ENCODE measurements at regions not wholly inside any gene's neighbourhood (a gene's known extent, or its start where the extent isn't known, plus 50 kb on each side); places are given as distances from the start of the nearest gene placed in this dataset.
"Not testable (repeated sequence)": the region's sequence is repeated elsewhere in the genome, so short reads cannot be mapped to it uniquely, and the experiment has no call there.

DNA sequence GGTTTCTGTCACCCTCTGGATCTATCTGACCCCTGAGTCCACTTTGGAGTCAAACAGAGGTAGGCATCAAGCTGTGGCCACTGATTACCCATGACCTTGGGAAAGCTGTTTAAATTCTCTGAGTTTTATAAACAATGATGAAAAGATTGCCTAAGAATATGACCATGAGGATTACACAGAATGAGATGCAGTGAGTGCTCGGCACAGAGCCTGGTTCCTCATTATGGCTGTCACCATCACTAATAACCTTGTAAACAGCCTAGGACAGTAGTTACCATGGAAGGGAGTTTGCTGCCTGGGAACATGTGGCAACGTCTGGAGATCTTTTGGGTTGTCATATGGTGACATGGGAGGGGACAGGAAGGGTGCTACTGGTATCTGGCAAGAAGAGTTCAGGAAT, 248.3 kb upstream of the KAZN start:
- ATAC-seq: no peak
- POLR2A ChIA-PET (ENCODE audit: unreplicated experiment): no interaction called here
- BruUV-seq (replicated peaks): no TSS peak
- Histone ChIP-seq H3K9me3 (ENCODE audit: low read length) (no peaks in the 10 kb centered on the region), H3K4me3 (ENCODE audit: low read length) (no peak overlapping the region), H3K36me3 (ENCODE audit: low read depth, low read length) (no peaks in the 10 kb centered on the region), H2AFZ (ENCODE audit: low read length) (no peak overlapping the region), H3F3A (ENCODE audit: low read length, unreplicated experiment) (no peaks in the 10 kb centered on the region), H3K27ac (ENCODE audit: low read length) (no peak overlapping the region), H3K4me1 (ENCODE audit: insufficient read depth, low read length) (peaks cover 13% of the 10 kb centered on the region), H3K27me3 (ENCODE audit: low read length) (no peaks in the 10 kb centered on the region), H3K79me2 (ENCODE audit: low read length) (no peaks in the 10 kb centered on the region), H3K9me2 (replicated peaks; ENCODE audit: low read length) (no peaks in the 10 kb centered on the region), H4K20me1 (ENCODE audit: low read length) (no peaks in the 10 kb centered on the region), H3K4me2 (ENCODE audit: low read length) (no peak overlapping the region), H3K9ac (ENCODE audit: low read length) (no peak overlapping the region)
- intact Hi-C loops (cut with micrococcal nuclease): no loop called here
- TF ChIP-seq, protein P1, sequence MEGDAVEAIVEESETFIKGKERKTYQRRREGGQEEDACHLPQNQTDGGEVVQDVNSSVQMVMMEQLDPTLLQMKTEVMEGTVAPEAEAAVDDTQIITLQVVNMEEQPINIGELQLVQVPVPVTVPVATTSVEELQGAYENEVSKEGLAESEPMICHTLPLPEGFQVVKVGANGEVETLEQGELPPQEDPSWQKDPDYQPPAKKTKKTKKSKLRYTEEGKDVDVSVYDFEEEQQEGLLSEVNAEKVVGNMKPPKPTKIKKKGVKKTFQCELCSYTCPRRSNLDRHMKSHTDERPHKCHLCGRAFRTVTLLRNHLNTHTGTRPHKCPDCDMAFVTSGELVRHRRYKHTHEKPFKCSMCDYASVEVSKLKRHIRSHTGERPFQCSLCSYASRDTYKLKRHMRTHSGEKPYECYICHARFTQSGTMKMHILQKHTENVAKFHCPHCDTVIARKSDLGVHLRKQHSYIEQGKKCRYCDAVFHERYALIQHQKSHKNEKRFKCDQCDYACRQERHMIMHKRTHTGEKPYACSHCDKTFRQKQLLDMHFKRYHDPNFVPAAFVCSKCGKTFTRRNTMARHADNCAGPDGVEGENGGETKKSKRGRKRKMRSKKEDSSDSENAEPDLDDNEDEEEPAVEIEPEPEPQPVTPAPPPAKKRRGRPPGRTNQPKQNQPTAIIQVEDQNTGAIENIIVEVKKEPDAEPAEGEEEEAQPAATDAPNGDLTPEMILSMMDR (conservative IDR thresholded peaks at IDR 0.05; ENCODE audit: low read depth, low read length): no peak
- no peak for DNase-seq
- CTCF ChIA-PET: no interaction called here

DNA sequence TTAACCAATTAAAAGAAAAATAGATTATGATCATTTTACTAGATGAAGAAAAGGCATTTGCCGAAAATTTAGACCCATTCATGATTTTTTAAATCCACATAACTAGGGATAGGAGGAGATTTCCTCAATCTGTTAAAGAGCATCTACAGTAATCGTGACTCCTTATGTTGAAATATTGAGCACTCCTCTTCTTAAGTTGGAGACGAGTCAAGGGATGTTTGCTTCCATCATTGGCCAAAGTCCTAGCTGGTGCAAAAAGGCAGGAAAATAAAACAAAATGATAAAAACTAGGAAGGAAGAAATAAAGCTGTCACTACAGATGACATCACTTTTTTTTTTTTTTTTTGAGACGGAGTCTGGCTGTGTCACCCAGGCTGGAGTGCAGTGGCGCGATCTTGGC, 245.6 kb upstream of the KAZN start:
- no peak for ATAC-seq
- Histone ChIP-seq H3K36me3 (ENCODE audit: low read depth, low read length) (no peaks in the 10 kb centered on the region), H3K4me3 (ENCODE audit: low read length) (no peak overlapping the region), H3K9me2 (replicated peaks; ENCODE audit: low read length) (no peaks in the 10 kb centered on the region), H3K27me3 (ENCODE audit: low read length) (no peaks in the 10 kb centered on the region), H3F3A (ENCODE audit: low read length, unreplicated experiment) (no peaks in the 10 kb centered on the region), H2AFZ (ENCODE audit: low read length) (no peak overlapping the region), H3K4me1 (ENCODE audit: insufficient read depth, low read length) (no peaks in the 10 kb centered on the region), H3K9ac (ENCODE audit: low read length) (no peak overlapping the region), H3K9me3 (ENCODE audit: low read length) (no peaks in the 10 kb centered on the region), H4K20me1 (ENCODE audit: low read length) (no peaks in the 10 kb centered on the region), H3K27ac (ENCODE audit: low read length) (no peak overlapping the region), H3K4me2 (ENCODE audit: low read length) (no peak overlapping the region), H3K79me2 (ENCODE audit: low read length) (no peaks in the 10 kb centered on the region)
- BruUV-seq (replicated peaks): no TSS peak
- TF ChIP-seq, protein P1 (conservative IDR thresholded peaks at IDR 0.05; ENCODE audit: low read depth, low read length): no peak
- TF ChIP-seq EZH2phosphoT487 (IDR thresholded peaks at IDR 0.05; ENCODE audit: borderline replicate concordance, low read length) (no peak), EZH2 (IDR thresholded peaks at IDR 0.05; ENCODE audit: low read length, unreplicated experiment) (no peak)
- intact Hi-C loops (cut with micrococcal nuclease): no loop called here
- no peak for DNase-seq
- CTCF ChIA-PET: no interaction called here
- POLR2A ChIA-PET (ENCODE audit: unreplicated experiment): interaction anchor here (1.0 kb wide), 1 partner anchor 8 kb away, joined by 3 read pairs; no protein-coding TSS in a partner anchor

DNA sequence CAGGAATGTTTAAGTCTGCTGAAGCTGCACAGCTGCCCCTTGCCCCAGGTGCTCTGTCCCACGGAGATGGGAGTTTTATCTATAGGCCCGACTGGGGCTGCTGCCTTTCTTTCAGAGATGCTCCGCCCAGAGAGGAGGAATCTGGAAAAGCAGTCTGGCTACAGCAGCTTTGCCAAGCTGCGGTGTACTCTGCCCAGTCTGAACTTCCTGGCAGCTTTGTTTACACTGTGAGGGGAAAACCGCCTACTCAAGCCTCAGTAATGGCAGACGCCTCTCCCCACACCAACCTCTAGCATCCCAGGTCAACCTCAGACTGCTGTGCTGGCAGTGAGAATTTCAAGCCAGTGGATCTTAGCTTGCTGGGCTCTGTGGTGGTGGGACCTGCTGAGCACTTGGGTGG, 237.5 kb upstream of the KAZN start:
- H4K20me1 ChIP-seq (ENCODE audit: low read length); H3F3A ChIP-seq (ENCODE audit: low read length, unreplicated experiment); H3K36me3 ChIP-seq (ENCODE audit: low read depth, low read length); H3K79me2 ChIP-seq (ENCODE audit: low read length); H3K4me3 ChIP-seq (ENCODE audit: low read length); H3K27me3 ChIP-seq (ENCODE audit: low read length); CTCF ChIA-PET; intact Hi-C loops (cut with micrococcal nuclease); H3K9ac ChIP-seq (ENCODE audit: low read length); H3K9me2 ChIP-seq (replicated peaks; ENCODE audit: low read length); H3K9me3 ChIP-seq (ENCODE audit: low read length); BruUV-seq (replicated peaks): not testable (repeated sequence)
- DNase-seq: peak; percentile 85
- peak overlapping the region; percentile 48 for H3K4me2 ChIP-seq (ENCODE audit: low read length)
- peaks cover 18% of the 10 kb centered on the region for H3K4me1 ChIP-seq (ENCODE audit: insufficient read depth, low read length)
- peak overlapping the region; percentile 78 for H2AFZ ChIP-seq (ENCODE audit: low read length)
- H3K27ac ChIP-seq (ENCODE audit: low read length): peak overlapping the region; percentile 47
- ATAC-seq: peak; percentile 95
- POLR2A ChIA-PET (ENCODE audit: unreplicated experiment): interaction anchor here (0.6 to 0.7 kb wide), 3 partner anchors 8 to 162 kb away, joined by 3 to 4 read pairs (median 3); no protein-coding TSS in a partner anchor
